ENCODE measurements at regions not wholly inside any gene's neighbourhood (a gene's known extent, or its start where the extent isn't known, plus 50 kb on each side); places are given as distances from the start of the nearest gene placed in this dataset.
A peak's percentile ranks its signal among the peaks of the same experiment; 100 is the strongest.

GRCh38 chr6:56693246-56693607 is 50.5 kb upstream of the DST start:
- DNase-seq (ENCODE audit: low spot score) = peak; percentile 96
- H3K4me3 ChIP-seq = peak overlapping the region; percentile 37 to 39
- no peaks in the 10 kb centered on the region for H3K36me3 ChIP-seq
- H3K27ac ChIP-seq = peak overlapping the region; percentile 81 to 93
- no peaks in the 10 kb centered on the region for H3K9me3 ChIP-seq
- TF ChIP-seq CTCF (IDR thresholded peaks at IDR 0.05) = no peak
- peaks cover 0 to 48% of the 10 kb centered on the region in 2 donors for H3K4me1 ChIP-seq
- no peaks in the 10 kb centered on the region for H3K27me3 ChIP-seq

- Histone ChIP-seq H3K27ac (peak overlapping the region; percentile 81 to 93), H3K36me3 (no peaks in the 10 kb centered on the region), H3K4me3 (peak overlapping the region; percentile 37 to 39), H3K27me3 (no peaks in the 10 kb centered on the region), H3K9me3 (no peaks in the 10 kb centered on the region), H3K4me1 (peaks cover 0 to 52% of the 10 kb centered on the region in 2 donors)
- TF ChIP-seq CTCF (IDR thresholded peaks at IDR 0.05) = no peak
- no peak for DNase-seq (ENCODE audit: low spot score)
Observed at GRCh38 chr6:56692523-56693245, 50.0 kb upstream of the DST start.

All from right atrium auricular region (tissue), 2 donors.